WTC11 (cell line): ENCODE measurements at regions not wholly inside any gene's neighbourhood (a gene's known extent, or its start where the extent isn't known, plus 50 kb on each side); places are given as distances from the start of the nearest gene placed in this dataset.

ENCODE experiments used
- CREB1 ChIP-seq: sonication (generic); formaldehyde crosslinking; IDR thresholded peaks from 2 replicates; pipeline ENCODE4 v1.8.0; 2023; ENCODE audit warnings: mild to moderate bottlenecking, missing genetic modification reagents
- CTCF ChIP-seq: fragments of 200-600 bp; IDR thresholded peaks from 2 replicates; pipeline ENCODE4 v1.8.0; 2022; ENCODE audit warnings: antibody characterized with exemption
- ZNF512 ChIP-seq: sonication (generic); formaldehyde crosslinking; IDR thresholded peaks from 2 replicates; pipeline ENCODE4 v1.8.1; 2022; ENCODE audit warnings: missing genetic modification reagents, borderline replicate concordance

GRCh38 chr10:42963312-42963711 is 113.6 kb upstream of the RET start:
- TF ChIP-seq CTCF = no peak
- TF ChIP-seq ZNF512 = no peak
- no peak for TF ChIP-seq CREB1
